ENCODE measurements at regions not wholly inside any gene's neighbourhood (a gene's known extent, or its start where the extent isn't known, plus 50 kb on each side); places are given as distances from the start of the nearest gene placed in this dataset.

DNA sequence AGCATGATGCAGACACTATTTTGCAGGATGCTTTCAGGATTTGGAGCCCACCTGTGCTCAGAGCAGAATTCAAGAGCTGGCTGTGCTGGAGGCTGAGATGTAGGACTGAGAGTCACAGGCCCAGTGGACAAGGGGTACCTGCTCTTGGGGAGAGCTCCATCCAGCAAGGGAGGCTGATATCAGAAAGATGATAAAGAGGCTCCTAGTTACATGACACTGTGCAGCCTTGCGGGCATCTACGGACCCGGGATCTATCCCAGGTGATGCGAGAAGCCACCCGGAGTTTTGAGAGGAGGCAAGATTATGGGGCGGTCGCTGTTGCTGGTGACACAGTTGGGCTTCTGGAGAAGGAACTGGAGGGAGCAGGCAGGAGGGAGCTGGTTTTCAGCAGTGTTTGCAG is 579.0 kb downstream of the TBC1D22A start:
- H3K4me3 ChIP-seq = no peak overlapping the region
- H2AFZ ChIP-seq = no peak overlapping the region
- ATAC-seq (no peak), DNase-seq (ENCODE audit: low spot score) (no peak)
- Mint-ChIP-seq H3K27me3 (ENCODE audit: insufficient read depth, low read depth, poor library complexity) (peaks cover 8% of the 10 kb centered on the region), H3K9me3 (peaks cover 98% of the 10 kb centered on the region), H3K4me3 (no peak overlapping the region), H3K4me1 (no peaks in the 10 kb centered on the region), H3K27ac (no peak overlapping the region), H3K36me3 (ENCODE audit: low read depth) (peaks cover 38% of the 10 kb centered on the region)
- no peak overlapping the region for H3K27ac ChIP-seq (ENCODE audit: low read depth)
- TF ChIP-seq, protein P1, sequence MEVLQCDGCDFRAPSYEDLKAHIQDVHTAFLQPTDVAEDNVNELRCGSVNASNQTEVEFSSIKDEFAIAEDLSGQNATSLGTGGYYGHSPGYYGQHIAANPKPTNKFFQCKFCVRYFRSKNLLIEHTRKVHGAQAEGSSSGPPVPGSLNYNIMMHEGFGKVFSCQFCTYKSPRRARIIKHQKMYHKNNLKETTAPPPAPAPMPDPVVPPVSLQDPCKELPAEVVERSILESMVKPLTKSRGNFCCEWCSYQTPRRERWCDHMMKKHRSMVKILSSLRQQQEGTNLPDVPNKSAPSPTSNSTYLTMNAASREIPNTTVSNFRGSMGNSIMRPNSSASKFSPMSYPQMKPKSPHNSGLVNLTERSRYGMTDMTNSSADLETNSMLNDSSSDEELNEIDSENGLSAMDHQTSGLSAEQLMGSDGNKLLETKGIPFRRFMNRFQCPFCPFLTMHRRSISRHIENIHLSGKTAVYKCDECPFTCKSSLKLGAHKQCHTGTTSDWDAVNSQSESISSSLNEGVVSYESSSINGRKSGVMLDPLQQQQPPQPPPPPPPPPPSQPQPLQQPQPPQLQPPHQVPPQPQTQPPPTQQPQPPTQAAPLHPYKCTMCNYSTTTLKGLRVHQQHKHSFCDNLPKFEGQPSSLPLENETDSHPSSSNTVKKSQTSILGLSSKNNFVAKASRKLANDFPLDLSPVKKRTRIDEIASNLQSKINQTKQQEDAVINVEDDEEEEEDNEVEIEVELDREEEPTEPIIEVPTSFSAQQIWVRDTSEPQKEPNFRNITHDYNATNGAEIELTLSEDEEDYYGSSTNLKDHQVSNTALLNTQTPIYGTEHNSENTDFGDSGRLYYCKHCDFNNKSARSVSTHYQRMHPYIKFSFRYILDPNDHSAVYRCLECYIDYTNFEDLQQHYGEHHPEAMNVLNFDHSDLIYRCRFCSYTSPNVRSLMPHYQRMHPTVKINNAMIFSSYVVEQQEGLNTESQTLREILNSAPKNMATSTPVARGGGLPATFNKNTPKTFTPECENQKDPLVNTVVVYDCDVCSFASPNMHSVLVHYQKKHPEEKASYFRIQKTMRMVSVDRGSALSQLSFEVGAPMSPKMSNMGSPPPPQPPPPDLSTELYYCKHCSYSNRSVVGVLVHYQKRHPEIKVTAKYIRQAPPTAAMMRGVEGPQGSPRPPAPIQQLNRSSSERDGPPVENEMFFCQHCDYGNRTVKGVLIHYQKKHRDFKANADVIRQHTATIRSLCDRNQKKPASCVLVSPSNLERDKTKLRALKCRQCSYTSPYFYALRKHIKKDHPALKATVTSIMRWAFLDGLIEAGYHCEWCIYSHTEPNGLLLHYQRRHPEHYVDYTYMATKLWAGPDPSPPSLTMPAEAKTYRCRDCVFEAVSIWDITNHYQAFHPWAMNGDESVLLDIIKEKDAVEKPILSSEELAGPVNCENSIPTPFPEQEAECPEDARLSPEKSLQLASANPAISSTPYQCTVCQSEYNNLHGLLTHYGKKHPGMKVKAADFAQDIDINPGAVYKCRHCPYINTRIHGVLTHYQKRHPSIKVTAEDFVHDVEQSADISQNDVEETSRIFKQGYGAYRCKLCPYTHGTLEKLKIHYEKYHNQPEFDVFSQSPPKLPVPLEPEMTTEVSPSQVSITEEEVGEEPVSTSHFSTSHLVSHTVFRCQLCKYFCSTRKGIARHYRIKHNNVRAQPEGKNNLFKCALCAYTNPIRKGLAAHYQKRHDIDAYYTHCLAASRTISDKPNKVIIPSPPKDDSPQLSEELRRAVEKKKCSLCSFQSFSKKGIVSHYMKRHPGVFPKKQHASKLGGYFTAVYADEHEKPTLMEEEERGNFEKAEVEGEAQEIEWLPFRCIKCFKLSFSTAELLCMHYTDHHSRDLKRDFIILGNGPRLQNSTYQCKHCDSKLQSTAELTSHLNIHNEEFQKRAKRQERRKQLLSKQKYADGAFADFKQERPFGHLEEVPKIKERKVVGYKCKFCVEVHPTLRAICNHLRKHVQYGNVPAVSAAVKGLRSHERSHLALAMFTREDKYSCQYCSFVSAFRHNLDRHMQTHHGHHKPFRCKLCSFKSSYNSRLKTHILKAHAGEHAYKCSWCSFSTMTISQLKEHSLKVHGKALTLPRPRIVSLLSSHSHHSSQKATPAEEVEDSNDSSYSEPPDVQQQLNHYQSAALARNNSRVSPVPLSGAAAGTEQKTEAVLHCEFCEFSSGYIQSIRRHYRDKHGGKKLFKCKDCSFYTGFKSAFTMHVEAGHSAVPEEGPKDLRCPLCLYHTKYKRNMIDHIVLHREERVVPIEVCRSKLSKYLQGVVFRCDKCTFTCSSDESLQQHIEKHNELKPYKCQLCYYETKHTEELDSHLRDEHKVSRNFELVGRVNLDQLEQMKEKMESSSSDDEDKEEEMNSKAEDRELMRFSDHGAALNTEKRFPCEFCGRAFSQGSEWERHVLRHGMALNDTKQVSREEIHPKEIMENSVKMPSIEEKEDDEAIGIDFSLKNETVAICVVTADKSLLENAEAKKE (CRISPR knock-in tag; IDR thresholded peaks at IDR 0.05) = no peak
- TF ChIP-seq, protein P2, sequence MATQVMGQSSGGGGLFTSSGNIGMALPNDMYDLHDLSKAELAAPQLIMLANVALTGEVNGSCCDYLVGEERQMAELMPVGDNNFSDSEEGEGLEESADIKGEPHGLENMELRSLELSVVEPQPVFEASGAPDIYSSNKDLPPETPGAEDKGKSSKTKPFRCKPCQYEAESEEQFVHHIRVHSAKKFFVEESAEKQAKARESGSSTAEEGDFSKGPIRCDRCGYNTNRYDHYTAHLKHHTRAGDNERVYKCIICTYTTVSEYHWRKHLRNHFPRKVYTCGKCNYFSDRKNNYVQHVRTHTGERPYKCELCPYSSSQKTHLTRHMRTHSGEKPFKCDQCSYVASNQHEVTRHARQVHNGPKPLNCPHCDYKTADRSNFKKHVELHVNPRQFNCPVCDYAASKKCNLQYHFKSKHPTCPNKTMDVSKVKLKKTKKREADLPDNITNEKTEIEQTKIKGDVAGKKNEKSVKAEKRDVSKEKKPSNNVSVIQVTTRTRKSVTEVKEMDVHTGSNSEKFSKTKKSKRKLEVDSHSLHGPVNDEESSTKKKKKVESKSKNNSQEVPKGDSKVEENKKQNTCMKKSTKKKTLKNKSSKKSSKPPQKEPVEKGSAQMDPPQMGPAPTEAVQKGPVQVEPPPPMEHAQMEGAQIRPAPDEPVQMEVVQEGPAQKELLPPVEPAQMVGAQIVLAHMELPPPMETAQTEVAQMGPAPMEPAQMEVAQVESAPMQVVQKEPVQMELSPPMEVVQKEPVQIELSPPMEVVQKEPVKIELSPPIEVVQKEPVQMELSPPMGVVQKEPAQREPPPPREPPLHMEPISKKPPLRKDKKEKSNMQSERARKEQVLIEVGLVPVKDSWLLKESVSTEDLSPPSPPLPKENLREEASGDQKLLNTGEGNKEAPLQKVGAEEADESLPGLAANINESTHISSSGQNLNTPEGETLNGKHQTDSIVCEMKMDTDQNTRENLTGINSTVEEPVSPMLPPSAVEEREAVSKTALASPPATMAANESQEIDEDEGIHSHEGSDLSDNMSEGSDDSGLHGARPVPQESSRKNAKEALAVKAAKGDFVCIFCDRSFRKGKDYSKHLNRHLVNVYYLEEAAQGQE (IDR thresholded peaks at IDR 0.05; ENCODE audit: unreplicated experiment) = no peak
- TF ChIP-seq EZH2 (IDR thresholded peaks at IDR 0.05; ENCODE audit: low read depth, unreplicated experiment) = no peak
- TF ChIP-seq STAT1 (IDR thresholded peaks at IDR 0.05; ENCODE audit: unreplicated experiment) = no peak
- no peak for TF ChIP-seq ZNF114 (CRISPR knock-in tag; IDR thresholded peaks at IDR 0.05)
- no peak for TF ChIP-seq EZH2phosphoT487 (IDR thresholded peaks at IDR 0.05; ENCODE audit: unreplicated experiment)
- TF ChIP-seq, protein P3, sequence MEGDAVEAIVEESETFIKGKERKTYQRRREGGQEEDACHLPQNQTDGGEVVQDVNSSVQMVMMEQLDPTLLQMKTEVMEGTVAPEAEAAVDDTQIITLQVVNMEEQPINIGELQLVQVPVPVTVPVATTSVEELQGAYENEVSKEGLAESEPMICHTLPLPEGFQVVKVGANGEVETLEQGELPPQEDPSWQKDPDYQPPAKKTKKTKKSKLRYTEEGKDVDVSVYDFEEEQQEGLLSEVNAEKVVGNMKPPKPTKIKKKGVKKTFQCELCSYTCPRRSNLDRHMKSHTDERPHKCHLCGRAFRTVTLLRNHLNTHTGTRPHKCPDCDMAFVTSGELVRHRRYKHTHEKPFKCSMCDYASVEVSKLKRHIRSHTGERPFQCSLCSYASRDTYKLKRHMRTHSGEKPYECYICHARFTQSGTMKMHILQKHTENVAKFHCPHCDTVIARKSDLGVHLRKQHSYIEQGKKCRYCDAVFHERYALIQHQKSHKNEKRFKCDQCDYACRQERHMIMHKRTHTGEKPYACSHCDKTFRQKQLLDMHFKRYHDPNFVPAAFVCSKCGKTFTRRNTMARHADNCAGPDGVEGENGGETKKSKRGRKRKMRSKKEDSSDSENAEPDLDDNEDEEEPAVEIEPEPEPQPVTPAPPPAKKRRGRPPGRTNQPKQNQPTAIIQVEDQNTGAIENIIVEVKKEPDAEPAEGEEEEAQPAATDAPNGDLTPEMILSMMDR (conservative IDR thresholded peaks at IDR 0.05; ENCODE audit: low read depth in 2 of 2) = no peak
- TF ChIP-seq NANOG (IDR thresholded peaks at IDR 0.05; ENCODE audit: borderline replicate concordance) = no peak
- no peak for TF ChIP-seq CREB1 (CRISPR knock-in tag; IDR thresholded peaks at IDR 0.05; ENCODE audit: low read depth)
- TF ChIP-seq ZNF331 (CRISPR knock-in tag; IDR thresholded peaks at IDR 0.05; ENCODE audit: low read depth) = no peak
- TF ChIP-seq JUNB (IDR thresholded peaks at IDR 0.05; ENCODE audit: unreplicated experiment) = no peak
- TF ChIP-seq, protein P4, sequence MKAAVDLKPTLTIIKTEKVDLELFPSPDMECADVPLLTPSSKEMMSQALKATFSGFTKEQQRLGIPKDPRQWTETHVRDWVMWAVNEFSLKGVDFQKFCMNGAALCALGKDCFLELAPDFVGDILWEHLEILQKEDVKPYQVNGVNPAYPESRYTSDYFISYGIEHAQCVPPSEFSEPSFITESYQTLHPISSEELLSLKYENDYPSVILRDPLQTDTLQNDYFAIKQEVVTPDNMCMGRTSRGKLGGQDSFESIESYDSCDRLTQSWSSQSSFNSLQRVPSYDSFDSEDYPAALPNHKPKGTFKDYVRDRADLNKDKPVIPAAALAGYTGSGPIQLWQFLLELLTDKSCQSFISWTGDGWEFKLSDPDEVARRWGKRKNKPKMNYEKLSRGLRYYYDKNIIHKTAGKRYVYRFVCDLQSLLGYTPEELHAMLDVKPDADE (IDR thresholded peaks at IDR 0.05) = no peak
- TF ChIP-seq POLR2AphosphoS5 (IDR thresholded peaks at IDR 0.05; ENCODE audit: low read depth) = no peak
- H3K4me1 ChIP-seq (ENCODE audit: insufficient read depth) = no peaks in the 10 kb centered on the region
- H3F3A ChIP-seq (replicated peaks; ENCODE audit: low read depth) = no peaks in the 10 kb centered on the region
- no peaks in the 10 kb centered on the region for H4K20me1 ChIP-seq (replicated peaks; ENCODE audit: insufficient read depth)
- no peaks in the 10 kb centered on the region for H3K27me3 ChIP-seq (ENCODE audit: insufficient read depth)
- no peaks in the 10 kb centered on the region for H3K79me2 ChIP-seq (replicated peaks; ENCODE audit: insufficient read depth)
- no peak overlapping the region for H3K4me2 ChIP-seq
- H3K9me2 ChIP-seq (ENCODE audit: insufficient read depth) = no peaks in the 10 kb centered on the region
- H3K36me3 ChIP-seq (ENCODE audit: insufficient read depth) = peaks cover 11% of the 10 kb centered on the region

All from GM23338 (cell line).